ENCODE measurements at regions not wholly inside any gene's neighbourhood (a gene's known extent, or its start where the extent isn't known, plus 50 kb on each side); places are given as distances from the start of the nearest gene placed in this dataset.

- Histone ChIP-seq H3K4me3 (ENCODE audit: low read depth, low read length) (no peak overlapping the region), H3K27ac (ENCODE audit: extremely low read depth, low read depth, low read length) (no peak overlapping the region), H3K36me3 (ENCODE audit: control insufficient read depth in 2 of 2, insufficient read depth in 1 of 2, low read length in 2 of 2) (no peaks in the 10 kb centered on the region), H3K4me1 (ENCODE audit: control insufficient read depth, insufficient read depth, low read length) (no peaks in the 10 kb centered on the region), H3K9me3 (ENCODE audit: control insufficient read depth, insufficient read depth, low read depth, low read length) (no peaks in the 10 kb centered on the region)
- POLR2A ChIA-PET, result no interaction called here
- CTCF ChIA-PET, result no interaction called here
- TF ChIP-seq ZNF248 (tag by site-specific recombination; IDR thresholded peaks at IDR 0.05), result no peak
These were observed 51.2 kb upstream of the MED4 start for GRCh38 chr13:48146122-48146521.

All from HEK293 (cell line).